Activated CD4-positive, alpha-beta T cell treated with anti-CD3 and anti-CD28 coated beads, Interleukin-10, Interleukin-2, amounts not matched to agents 100 ng/mL and 50 ng/mL, durations not matched to agents 16 hours and 8 hours (primary cell): ENCODE measurements at regions not wholly inside any gene's neighbourhood (a gene's known extent, or its start where the extent isn't known, plus 50 kb on each side); places are given as distances from the start of the nearest gene placed in this dataset.
"Not testable (repeated sequence)": the region's sequence is repeated elsewhere in the genome, so short reads cannot be mapped to it uniquely, and the experiment has no call there.

Source experiments
- DNase-seq: peaks from one replicate; pipeline ENCODE4 v3.0.0-alpha.2; 2020

DNA sequence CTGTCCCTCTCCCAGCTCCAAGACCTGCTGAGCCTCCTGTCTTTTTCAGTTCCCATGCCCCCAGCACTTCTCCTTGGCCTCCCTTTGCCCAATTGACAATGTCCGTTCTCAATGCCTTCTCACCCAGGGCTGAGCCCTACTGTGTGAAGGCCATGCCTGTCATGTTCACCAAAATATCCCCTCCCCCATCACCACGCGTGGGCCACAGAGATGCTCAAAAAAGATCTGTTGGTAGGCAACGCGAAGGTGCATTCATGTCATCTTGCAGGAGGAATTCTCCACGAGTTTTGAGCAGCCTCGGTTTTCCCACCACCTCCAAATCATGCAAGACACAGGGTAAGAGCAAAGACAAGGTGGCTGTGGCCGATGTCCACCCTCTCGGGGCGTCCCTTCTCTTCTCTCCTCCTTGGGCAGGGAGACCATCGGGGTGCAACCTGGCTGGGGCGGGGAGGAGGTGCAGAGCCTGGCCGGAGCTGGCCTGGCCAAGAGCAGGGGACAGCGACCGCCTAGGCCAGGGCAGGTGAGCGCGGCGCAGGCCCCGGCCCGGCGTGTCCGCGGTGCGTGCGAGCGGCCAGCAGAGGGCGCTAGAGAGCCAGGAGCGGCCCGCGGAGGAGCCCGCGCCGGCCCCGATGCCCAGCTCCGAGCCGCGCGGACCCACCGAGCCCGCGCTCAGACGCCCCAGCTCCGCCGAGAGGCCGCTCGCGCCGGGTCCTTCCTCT is 56.3 kb upstream of the KRTAP5-11 start:
- DNase-seq, result peak; percentile 62

DNA sequence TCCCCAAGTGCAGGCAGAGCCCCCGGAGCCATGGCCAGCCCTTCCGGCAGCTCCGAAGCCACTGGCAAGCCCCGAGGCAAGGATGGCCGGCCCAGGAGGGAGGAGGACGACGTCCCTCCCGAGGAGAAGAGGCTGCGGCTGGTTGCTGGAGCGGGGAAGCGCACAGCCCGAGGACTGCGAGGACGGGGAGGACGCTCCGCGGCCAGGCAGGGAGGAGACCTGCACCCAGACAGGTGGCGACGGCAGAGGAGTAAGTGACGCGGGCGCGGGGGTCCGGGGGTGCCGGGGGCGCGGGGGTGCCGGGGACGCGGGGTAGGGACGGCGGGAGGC is 56.8 kb upstream of the KRTAP5-11 start:
- not testable (repeated sequence) for DNase-seq

DNA sequence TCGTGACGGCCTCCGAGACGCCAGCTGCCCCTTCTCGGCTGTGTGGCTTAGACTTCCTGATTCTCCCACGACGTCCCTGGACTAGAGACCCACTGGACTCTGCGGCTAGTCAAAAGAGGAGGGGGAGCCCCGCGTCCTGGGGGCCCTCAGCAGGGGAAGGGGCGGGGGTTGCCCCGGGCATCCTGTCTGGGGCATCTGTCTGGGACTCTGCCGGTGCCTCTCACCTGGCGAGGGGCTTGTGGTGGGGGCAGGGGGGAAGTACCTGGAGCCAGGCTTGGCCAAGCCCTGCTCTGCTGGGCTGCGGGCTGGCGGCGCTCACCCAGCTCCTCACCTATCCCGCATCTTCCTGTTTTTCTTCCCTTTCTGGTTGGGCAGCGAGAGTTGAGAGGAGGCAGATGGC is 57.2 kb upstream of the KRTAP5-11 start:
- DNase-seq, result not testable (repeated sequence)

DNA sequence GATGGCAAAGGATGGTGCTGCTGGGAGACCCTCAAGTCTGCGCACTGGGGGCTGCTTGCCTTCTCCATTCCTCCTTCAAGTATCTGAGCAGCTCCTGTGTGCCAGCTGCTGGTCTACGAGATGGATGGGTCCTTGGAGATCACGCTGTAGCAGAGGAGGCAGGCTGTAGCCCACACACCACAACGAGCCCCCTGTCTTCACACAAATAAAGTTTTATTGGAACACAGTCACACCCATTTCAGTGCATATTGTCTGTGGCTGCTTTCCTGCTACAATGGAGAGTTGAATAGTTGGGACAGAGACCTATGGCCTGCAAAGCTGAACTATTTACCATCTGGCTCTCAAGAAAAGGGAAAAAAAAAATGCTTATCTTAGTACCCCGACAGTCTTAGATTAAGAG is 64.4 kb upstream of the KRTAP5-11 start:
- DNase-seq, result not testable (repeated sequence)

DNA sequence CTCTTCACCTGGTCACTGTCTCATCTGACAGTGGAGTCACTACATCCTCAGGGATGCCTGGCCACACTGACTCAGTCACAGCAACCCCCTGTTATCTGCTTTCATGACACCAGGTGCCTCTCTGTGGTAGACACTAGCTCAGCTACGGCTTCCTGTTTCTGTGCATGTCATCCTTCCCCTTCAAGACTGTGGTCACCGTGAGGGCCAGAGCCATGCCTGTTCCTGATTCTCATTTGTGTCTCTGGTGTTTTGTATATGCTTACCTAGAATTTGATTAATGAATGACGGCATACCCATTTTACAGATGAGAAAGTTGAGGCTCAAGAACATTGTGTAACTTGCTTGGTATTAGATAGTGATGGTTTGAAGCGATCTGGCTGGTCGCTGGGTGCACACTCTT is 70.3 kb upstream of the KRTAP5-11 start:
- peak; percentile 17 for DNase-seq

DNA sequence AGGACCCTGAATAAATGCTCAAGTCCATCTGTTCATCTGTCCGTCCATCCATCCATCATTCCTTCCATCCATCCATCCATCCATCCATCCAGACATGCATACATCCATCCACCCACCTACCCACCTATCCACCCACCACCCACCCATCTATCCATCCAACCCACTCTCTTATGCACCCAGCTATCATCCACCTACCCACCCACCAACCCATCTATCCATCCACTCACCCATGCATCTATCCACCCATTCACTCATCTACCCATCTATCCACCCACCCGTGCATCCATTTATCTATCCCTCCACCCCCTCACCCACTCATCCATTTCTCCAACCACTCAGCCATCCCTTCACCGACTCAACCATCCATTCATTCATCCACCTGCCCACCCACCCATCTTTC is 71.7 kb upstream of the KRTAP5-11 start:
- DNase-seq, result not testable (repeated sequence)

DNA sequence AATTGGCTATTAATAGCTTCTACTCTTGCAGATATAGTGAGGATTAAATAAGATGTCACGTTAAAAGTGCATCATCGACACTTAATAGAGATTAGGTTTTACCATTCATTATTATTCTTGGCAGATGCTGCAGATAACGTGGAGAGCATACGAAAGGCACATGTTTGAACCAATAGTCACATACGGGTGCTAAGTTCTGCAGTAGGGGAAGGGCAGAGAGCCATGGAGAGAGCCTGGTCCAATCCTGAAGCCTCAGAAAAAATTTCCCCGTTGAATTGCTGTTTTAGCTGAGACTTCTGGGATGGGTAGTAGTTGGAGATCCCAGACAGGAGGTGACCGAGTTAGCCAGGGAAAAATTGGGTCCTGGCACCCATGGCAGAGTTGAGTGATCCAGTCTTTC is 72.4 kb upstream of the KRTAP5-11 start:
- not testable (repeated sequence) for DNase-seq

DNA sequence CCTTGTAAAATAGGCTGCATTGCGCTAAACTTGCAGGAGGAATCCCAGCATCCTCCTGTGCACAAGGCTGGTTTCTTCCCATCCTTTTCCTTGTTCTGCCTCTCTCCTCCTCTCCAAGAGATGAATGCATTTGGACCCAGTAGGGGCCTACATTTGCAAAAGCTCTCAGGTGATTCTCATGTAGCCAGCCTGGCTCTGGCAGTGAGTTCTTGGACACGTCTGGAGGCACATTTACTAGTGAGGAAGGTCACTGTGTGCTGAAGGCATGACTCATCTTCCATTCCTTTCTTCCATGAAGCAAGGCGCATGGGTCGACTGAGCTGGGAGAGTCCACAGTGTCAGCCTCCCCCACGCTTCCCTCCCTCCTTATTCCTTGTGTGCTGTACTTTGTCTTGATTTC is 73.8 kb upstream of the KRTAP5-11 start:
- DNase-seq, result not testable (repeated sequence)

DNA sequence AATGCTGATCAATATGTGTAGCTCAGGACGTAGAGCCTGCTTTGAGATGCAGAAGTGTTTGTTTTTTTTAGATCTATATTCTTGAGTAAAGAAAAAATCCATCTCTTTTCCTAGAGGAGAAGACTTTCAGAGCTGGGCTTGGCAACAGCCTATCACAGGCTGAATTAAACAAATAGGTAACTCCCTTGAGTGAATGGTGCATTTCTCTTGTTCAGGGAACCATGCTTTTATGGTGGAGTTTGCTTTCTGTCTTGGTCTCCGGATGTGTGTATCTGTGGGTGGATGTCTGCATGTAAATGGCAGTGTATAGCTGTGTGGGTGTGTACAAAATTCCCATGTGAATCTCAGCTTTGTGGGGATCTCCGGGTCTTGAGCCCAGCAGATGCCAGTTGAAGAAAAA is 82.3 kb upstream of the KRTAP5-11 start:
- DNase-seq, result not testable (repeated sequence)

DNA sequence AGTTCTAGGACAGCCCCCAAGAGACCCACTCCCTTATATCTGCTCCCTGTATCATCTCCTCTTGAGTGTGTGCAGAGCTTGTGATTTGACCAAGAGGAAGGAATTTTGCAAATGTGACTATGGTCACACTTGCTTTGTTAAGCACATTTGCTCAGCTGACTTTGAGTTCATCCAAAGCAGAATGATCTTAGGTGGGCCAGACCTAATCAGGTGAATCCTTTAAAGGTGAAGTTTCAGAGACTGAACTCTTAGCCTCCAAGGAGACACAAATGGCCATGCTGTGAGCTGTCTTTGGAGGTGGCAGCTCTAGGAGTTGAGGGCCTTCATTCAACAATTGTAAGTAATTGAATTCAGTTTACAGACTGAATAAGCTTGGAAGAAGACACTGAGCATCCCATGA is 115.4 kb upstream of the KRTAP5-11 start:
- not testable (repeated sequence) for DNase-seq

DNA sequence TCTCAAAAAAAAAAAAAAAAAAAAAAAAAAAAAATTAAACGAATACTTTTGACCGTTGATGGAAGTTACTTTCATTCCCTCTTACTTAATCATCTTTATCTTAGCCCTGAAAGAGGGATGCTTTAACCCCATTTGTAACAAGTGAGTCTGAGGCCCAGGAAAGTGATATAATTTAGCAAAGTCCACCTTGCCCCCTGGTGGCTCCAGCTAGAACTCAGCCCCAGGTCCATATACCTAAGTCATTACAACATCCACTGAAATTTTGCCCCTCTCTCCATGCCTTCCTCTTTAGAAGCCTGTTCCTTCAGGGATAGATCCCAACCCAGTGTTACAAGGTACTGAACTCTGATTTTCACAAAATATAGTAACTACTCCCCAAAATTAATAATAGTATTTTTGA is 116.3 kb upstream of the KRTAP5-11 start:
- not testable (repeated sequence) for DNase-seq

DNA sequence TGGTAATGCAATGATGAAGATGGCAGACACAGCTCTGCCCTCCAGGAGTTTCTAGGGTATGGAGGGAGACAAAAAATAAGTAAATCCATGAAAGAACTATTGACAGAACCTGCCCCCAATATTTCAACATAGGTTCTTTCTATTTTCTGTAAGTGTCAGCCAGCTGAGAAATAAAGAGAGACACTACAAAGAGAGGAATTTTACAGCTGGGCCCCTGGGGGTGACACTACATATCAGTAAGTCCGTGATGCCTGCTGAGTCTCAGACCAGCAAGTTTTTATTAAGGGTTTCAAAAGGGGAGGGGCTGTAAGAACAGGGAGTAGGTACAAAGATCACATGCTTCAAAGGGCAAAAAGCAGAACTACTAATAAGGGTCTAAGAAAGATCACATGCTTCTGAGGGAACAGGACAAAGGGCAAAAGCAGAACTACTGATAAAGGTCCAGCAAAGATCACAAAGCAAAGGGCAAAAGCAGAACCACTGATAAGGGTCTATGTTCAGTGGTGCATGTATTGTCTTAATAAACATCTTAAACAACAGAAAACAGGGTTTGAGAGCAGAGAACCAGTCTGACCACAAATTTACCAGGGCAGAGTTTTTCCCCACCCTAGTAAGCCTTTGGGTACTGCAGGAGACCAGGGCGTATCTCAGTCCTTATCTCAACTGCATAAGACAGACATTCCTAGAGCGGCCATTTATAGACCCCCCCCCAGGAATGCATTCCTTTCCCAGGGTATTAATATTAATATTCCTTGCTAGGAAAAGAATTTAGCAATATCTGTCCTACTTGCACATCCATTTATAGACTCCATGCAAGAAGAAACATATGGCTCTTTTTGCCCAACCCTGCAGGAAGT is 119.0 kb upstream of the KRTAP5-11 start:
- DNase-seq, result not testable (repeated sequence)

DNA sequence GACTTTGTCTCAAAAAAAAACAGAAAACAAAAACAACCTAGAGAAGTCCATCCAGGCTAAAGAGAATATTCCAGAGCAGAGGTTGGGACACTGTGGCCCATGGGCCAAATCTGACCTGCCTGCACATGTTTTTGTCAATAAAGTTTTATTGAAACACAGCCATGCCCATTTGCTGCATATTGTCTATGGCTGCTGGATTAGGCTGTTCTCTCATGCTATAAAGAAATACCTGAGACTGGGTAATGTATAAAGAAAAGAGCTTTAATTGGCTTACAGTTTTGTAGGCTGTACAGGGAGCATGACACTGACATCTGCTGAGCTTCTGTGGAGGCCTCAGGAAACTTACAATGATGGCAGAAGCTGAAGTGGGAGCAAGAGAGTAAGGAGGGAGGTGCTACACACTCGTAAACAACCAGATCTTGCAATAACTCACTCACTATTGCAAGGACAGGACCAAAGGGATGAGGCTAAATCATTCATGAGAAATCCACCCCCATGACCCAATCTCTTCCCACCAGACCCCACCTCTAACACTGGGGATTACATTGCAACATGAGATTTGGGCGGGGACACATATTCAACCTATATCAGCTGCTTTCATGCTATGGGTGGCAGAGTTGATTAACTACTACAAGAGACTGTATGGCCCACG is 122.5 kb upstream of the KRTAP5-11 start:
- DNase-seq, result not testable (repeated sequence)

DNA sequence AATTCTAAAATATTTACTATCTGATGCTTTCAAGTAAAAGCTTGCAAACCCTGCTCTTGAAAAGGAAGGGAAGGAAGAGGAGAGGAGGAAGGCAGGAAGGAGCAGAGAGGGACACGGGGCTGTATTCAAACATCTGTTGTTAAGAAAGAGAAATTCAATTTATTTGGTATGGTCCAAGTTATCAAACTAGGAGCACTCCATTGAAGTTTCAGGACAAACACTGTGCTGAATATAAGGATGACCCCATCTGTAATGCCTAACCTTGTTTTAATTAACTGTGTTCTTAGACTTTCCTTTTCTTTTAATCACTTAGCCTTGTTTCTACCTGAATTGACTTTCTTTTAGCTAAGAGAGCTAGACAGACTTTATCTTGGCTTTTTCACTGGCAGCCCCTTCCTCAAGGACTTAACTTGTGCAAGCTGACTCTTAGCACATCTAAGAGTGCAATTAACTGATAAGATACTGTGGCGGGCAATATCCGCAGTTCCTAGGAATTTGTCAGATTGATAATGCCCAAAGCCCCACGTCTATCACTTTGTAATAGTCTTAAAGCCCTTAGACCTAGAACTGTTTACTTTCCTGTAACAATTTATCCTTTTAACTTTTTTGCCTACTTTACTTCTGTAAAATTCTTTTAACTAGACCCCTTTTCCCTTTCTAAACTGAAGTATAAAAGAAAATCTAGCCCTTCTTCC is 123.2 kb upstream of the KRTAP5-11 start:
- not testable (repeated sequence) for DNase-seq

DNA sequence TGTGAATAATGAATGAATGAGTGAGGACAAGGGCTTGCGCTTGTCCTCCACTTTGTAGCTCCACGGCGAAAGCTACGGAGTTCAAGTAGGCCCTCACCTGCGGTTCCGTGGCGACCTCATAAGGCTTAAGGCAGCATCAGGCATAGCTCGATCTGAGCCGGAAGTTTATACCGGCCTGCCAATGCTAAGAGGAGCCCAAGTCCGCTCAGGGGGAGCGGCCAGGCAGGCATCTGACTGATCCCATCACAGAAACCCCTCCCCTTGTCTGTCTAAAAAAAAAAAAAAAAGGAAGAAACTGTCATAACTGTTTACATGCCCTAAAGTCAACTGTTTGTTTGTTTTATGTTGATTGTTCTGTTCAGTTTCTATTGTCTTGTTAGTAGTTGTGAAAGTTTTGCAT is 124.4 kb upstream of the KRTAP5-11 start:
- DNase-seq, result not testable (repeated sequence)

DNA sequence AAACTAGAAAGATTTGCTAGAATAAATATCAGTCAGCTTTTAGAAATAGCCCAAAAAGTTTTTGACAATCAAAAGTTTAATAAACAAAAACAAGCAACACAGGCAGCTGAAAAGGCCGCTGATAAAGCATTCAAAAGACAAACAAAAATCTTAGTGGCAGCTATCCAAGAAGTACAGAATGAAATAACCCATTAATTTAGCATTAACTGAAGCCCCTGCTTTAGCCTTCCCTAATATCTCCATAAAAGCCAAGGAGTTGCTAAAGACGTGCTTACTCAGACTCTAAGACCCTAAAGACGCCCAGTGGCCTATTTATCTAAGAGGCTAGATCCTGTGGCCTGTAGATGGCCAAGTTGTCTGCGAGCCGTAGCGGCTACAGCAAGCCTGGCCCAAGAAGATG is 123.5 kb upstream of the DEFB108B start:
- not testable (repeated sequence) for DNase-seq

DNA sequence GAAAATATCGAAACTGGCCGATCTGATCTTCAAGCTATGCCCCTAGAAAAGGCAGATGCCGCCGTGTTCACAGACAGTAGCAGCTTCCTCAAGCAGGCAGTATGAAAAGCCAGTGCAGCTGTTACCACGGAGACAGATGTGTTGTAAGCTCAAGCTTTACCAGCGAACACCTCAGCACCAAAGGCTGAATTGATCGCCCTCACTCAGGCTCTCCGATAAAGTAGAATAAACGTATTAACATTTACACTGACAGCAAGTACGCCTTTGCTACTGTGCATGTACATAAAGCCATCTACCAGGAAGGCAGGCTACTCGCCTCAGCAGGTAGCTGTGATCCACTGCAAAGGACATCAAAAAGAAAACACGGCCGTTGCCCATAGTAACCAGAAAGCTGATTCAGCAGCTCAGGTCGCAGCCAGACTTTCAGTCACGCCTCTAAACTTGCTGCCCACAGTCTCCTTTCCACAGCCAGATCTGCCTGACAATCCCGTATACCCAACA is 122.8 kb upstream of the DEFB108B start:
- DNase-seq, result peak; percentile 51

DNA sequence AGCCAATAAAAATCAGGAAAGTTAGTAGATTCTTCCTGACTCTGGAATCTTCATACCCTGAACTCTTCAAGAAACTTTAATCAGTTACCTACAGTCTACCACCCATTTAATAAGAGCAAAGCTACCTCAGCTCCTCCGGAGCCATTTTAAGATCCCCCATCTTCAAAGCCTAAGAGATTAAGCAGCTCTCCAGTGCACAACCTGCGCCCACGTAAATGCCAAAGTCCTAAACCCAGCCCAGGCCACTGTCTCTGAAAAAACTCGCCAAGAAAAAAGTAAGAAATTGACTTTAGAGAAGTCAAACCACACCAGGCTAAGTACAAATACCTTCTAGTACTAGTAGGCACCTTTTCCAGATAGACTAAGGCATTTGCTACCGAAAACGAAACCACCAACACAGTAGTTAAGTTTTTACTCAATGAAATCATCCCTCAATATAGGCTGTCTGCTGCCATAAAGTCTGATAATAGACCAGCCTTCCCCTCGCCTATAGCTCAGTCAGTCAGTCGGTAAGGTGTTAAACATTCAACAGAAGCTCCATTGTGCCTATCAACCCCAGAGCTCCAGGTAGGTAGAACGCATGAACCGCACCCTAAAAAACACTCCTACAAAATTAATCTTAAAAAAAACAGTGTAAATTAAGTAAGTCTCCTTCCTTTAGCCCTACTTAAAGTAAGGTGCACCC is 122.2 kb upstream of the DEFB108B start:
- peak; percentile 36 for DNase-seq

DNA sequence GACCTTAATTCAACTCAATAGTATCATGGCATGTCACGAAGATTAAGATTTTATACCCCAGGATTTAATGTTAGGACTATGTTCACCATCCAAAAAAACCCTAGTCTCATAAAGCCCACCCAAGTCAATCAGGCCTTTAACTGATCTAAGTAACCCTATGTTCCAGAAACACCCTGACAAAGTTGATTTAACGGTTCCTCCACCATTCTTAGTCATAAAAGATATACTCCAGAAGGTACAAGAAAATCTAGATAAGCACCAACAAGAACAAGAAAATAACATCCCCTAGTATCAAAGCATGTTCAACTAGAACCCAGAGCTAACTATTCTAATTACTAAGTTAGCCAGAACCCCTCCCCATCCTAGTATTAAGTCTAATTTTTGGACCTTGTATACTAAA is 120.7 kb upstream of the DEFB108B start:
- DNase-seq, result not testable (repeated sequence)

DNA sequence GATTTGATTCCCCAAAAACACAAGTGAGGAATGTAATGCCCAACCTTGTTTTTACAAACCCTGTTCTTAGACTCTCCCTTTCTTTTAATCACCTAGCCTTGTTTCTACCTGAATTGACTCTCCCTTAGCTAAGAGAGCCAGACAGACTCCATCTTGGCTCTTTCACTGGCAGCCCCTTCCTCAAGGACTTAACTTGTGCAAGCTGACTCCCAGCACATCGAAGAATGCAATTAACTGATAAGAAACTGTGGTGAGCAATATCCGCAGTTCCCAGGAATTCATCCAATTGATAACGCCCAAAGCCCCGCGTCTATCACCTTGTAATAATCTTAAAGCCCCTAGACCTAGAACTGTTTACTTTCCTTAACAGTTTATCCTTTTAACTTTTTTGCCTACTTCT is 120.2 kb upstream of the DEFB108B start:
- DNase-seq, result not testable (repeated sequence)

DNA sequence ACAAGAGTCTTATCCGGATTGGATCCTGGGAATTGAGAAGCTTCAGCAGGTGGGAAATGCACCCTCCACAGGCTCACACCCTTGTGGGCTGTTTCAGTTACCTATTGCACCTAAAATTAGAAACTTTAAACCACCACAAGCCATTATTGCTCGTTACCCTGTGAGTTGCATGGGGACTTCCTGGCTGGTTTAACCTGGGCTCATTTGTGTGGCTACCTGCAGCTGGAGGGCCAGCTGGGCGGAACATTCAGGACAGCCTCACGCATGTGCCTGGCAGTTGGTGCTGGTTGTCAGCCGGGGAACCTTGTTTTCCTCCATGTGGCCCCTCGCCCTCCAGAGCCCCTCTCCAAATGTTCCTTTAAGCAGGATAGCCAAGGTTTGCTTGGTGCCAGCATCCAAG is 118.5 kb upstream of the DEFB108B start:
- not testable (repeated sequence) for DNase-seq

DNA sequence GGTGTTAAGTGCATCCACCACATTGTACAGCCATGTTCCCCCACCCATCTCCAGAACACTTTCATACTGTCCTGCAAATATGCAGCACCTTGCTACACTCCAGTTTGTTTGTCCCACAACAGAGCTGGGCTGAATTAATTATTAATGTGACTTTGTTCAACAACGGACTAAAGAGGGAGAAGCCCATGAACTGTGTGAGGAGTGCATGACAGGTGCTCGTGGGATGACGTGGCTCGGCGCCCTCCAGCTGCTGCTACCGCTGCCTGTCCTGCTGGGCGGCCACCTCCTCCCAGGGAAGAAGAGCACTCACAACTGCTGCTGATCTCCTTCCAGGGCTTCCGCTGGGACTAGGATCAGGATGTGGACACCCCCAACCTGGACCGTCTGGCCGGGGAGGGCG is 111.2 kb upstream of the DEFB108B start:
- DNase-seq, result not testable (repeated sequence)
